Karpas-422 (cell line): ENCODE measurements at regions not wholly inside any gene's neighbourhood (a gene's known extent, or its start where the extent isn't known, plus 50 kb on each side); places are given as distances from the start of the nearest gene placed in this dataset.

Experiments used
- DNase-seq: peaks from one replicate; pipeline ENCODE4 v3.0.0-alpha.2; 2015
- H2AFZ ChIP-seq: fragments of 200-600 bp; sonication (generic); 2 replicates; pipeline ENCODE4 v1.6.1; 2014; ENCODE audit warnings: antibody characterized with exemption, low read length, mixed read lengths
- H3K27ac ChIP-seq: fragments of 200-600 bp; sonication (generic); 2 replicates; pipeline ENCODE4 v1.5.1; 2014; ENCODE audit warnings: mild to moderate bottlenecking, low read length, moderate library complexity
- H3K27me3 ChIP-seq: fragments of 200-600 bp; sonication (generic); 2 replicates; pipeline ENCODE4 v1.6.1; 2014; ENCODE audit warnings: low read length, mixed read lengths
- H3K36me3 ChIP-seq: fragments of 200-600 bp; sonication (generic); 2 replicates; pipeline ENCODE4 v1.6.1; 2014; ENCODE audit warnings: low read length, mixed read lengths; ENCODE audit not compliant: insufficient read depth
- H3K4me1 ChIP-seq: fragments of 200-600 bp; sonication (generic); 2 replicates; pipeline ENCODE4 v1.6.1; 2014; ENCODE audit warnings: mild to moderate bottlenecking, low read length, mixed read lengths
- H3K4me2 ChIP-seq: fragments of 200-600 bp; sonication (generic); 2 replicates; pipeline ENCODE4 v1.6.1; 2014; ENCODE audit warnings: low read length, low read depth, mild to moderate bottlenecking; ENCODE audit not compliant: poor library complexity, severe bottlenecking
- H3K4me3 ChIP-seq: fragments of 200-600 bp; sonication (generic); 2 replicates; pipeline ENCODE4 v1.5.1; 2014; ENCODE audit warnings: mild to moderate bottlenecking, antibody characterized with exemption, low read length, mixed read lengths
- H3K79me2 ChIP-seq: fragments of 200-600 bp; sonication (generic); 2 replicates; pipeline ENCODE4 v1.6.1; 2014; ENCODE audit warnings: mild to moderate bottlenecking, low read length, mixed read lengths
- H3K9ac ChIP-seq: fragments of 200-600 bp; sonication (generic); 2 replicates; pipeline ENCODE4 v1.6.0; 2014; ENCODE audit warnings: low read length
- H3K9me2 ChIP-seq: fragments of 200-600 bp; sonication (generic), shearing (Covaris generic); replicated peaks from 2 replicates; pipeline ENCODE4 v1.6.0; 2014; ENCODE audit warnings: mild to moderate bottlenecking, low read length, moderate library complexity; ENCODE audit not compliant: insufficient read depth
- H3K9me3 ChIP-seq: fragments of 300-700, 200-600 bp; sonication (generic); 2 replicates; pipeline ENCODE4 v1.6.1; 2014; ENCODE audit warnings: low read length, mixed read lengths
- H4K20me1 ChIP-seq: fragments of 200-600 bp; sonication (generic); 2 replicates; pipeline ENCODE4 v1.6.1; 2014; ENCODE audit warnings: mild to moderate bottlenecking, antibody characterized with exemption, low read length, low read depth; ENCODE audit not compliant: insufficient read depth

DNA sequence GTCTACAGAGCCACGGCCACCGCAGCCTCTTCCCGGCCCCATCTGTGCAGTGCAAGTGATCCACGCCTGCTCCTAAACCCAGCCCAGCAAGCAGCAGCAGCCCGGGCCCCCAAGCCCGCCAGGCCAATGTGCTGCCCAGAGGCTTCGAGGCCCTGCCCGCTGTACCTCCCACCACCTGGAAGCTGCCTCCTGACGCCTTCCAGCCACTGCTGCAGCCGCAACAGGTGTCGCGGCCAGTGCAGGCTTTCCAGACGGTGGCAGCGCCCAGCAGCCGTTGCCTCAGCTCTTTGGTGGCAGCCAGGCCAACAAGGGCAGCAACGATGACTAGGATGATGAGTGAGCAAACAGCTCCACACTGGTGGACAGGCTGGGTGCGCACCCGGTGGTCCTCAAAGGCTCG, 50.2 kb upstream of the TPM4 start:
- H4K20me1 ChIP-seq: no peaks in the 10 kb centered on the region
- no peak overlapping the region for H3K27ac ChIP-seq
- no peak overlapping the region for H3K4me2 ChIP-seq
- peaks cover 3% of the 10 kb centered on the region; the same call in 1 of the 2 replicates for H3K4me1 ChIP-seq
- H3K36me3 ChIP-seq: no peaks in the 10 kb centered on the region
- no peaks in the 10 kb centered on the region for H3K9me2 ChIP-seq
- H3K9me3 ChIP-seq: no peaks in the 10 kb centered on the region
- no peak overlapping the region for H3K9ac ChIP-seq
- H3K27me3 ChIP-seq: no peaks in the 10 kb centered on the region
- no peak overlapping the region for H3K4me3 ChIP-seq
- H3K79me2 ChIP-seq: no peaks in the 10 kb centered on the region
- no peak for DNase-seq
- no peak overlapping the region for H2AFZ ChIP-seq
